B cell (primary cell): ENCODE measurements at regions not wholly inside any gene's neighbourhood (a gene's known extent, or its start where the extent isn't known, plus 50 kb on each side); places are given as distances from the start of the nearest gene placed in this dataset.

ENCODE experiments used
- ATAC-seq: fragments of 200-7000 bp; cut with Tn5 transposase; one replicate; pipeline ENCODE4 v1.10.0; 2021; ENCODE audit warnings: low read depth, mild to moderate bottlenecking, moderate number of reproducible peaks, moderate library complexity
- CTCF ChIA-PET: fragments of 350-600 bp; sonication (Branson Sonifier 250); formaldehyde crosslinking; loops from one replicate; lab custom pipeline; 2021; ENCODE audit warnings: antibody characterized with exemption, inconsistent platforms; lab: Charles Lee
- POLR2A ChIA-PET: fragments of 350-600 bp; sonication (Branson Sonifier 250); formaldehyde crosslinking; loops from one replicate; lab custom pipeline; 2021; ENCODE audit warnings: antibody characterized with exemption; lab: Charles Lee
- DNase-seq: peaks from one replicate; pipeline ENCODE4 v3.0.0; 2013
- H2AFZ ChIP-seq: 2 replicates; pipeline ENCODE4 v1.6.1; 2012; ENCODE audit warnings: mild to moderate bottlenecking, low read depth, low read length; ENCODE audit not compliant: insufficient read depth, poor library complexity, severe bottlenecking
- H3K27ac ChIP-seq, 2 donors: 1 replicate in 1 of 2; 2 replicates in 1 of 2; pipeline ENCODE4 v1.5.1; 2012 to 2013; ENCODE audit warnings: low read length in 2 of 2, mild to moderate bottlenecking in 2 of 2, moderate library complexity in 1 of 2
- H3K27me3 ChIP-seq, 4 experiments: fragments of 200-600 bp in 1 of 4; sonication (generic) in 1 of 4; replicated peaks in 1 of 4; 1 replicate in 2 of 4; 2 replicates in 2 of 4; pipeline versions ENCODE4 v1.6.1 to v1.7.0; 2013 to 2016; ENCODE audit warnings: low read length in 3 of 4, mild to moderate bottlenecking in 2 of 4, mixed read lengths in 1 of 4, moderate library complexity in 1 of 4; ENCODE audit not compliant: insufficient read depth in 4 of 4, control insufficient read depth in 3 of 4; ENCODE audit errors: control extremely low read depth in 1 of 4
- H3K36me3 ChIP-seq, 2 experiments: replicated peaks in 1 of 2; 1 replicate in 1 of 2; 2 replicates in 1 of 2; pipeline versions ENCODE4 v1.6.1 to v1.7.1; 2013; ENCODE audit warnings: low read length in 1 of 2; ENCODE audit not compliant: insufficient read depth in 2 of 2, control insufficient read depth in 1 of 2; ENCODE audit errors: control extremely low read depth in 1 of 2, extremely low read depth in 1 of 2
- H3K4me1 ChIP-seq, 2 donors: fragments of 200-600 bp in 1 of 2; sonication (generic) in 1 of 2; 1 replicate in 1 of 2; 2 replicates in 1 of 2; pipeline versions ENCODE4 v1.5.1 to v1.6.1; 2013 to 2017; ENCODE audit warnings: low read length in 2 of 2; ENCODE audit not compliant: control insufficient read depth in 2 of 2, insufficient read depth in 2 of 2
- H3K4me2 ChIP-seq: replicated peaks from 2 replicates; pipeline ENCODE3; 2012; ENCODE audit warnings: mild to moderate bottlenecking, low read depth, low read length; ENCODE audit not compliant: poor library complexity, severe bottlenecking
- H3K4me3 ChIP-seq, 5 experiments: fragments of 200-600 bp in 1 of 5; sonication (generic) in 1 of 5; 1 replicate in 3 of 5; 2 replicates in 2 of 5; pipeline versions ENCODE4 v1.5.1 to v1.7.0; 2011 to 2016; ENCODE audit warnings: low read length in 4 of 5, mild to moderate bottlenecking in 4 of 5, low read depth in 2 of 5, control low read depth in 1 of 5, moderate library complexity in 1 of 5; ENCODE audit not compliant: insufficient read depth in 1 of 5; ENCODE audit errors: control extremely low read depth in 1 of 5, extremely low read depth in 1 of 5
- H3K79me2 ChIP-seq: fragments of 200-600 bp; sonication (generic); one replicate; pipeline ENCODE4 v1.6.0; 2016; ENCODE audit warnings: low read length; ENCODE audit not compliant: control insufficient read depth, insufficient read depth
- H3K9ac ChIP-seq: fragments of 200-600 bp; sonication (generic); 2 replicates; pipeline ENCODE4 v1.6.1; 2017; ENCODE audit warnings: mild to moderate bottlenecking, low read length, moderate library complexity
- H3K9me3 ChIP-seq, 3 donors: one replicate each; pipeline versions ENCODE4 v1.6.1 to v1.7.1; 2013; ENCODE audit warnings: low read length in 2 of 3; ENCODE audit not compliant: control insufficient read depth in 2 of 3, insufficient read depth in 1 of 3; ENCODE audit errors: control extremely low read depth in 1 of 3
- H4K20me1 ChIP-seq: 2 replicates; pipeline ENCODE4 v1.6.0; 2012; ENCODE audit warnings: mild to moderate bottlenecking, low read length; ENCODE audit not compliant: insufficient read depth, control insufficient read depth, poor library complexity, severe bottlenecking
- H3K27ac Mint-ChIP-seq: one replicate; pipeline ENCODE4 v1.8.0; 2021; ENCODE audit warnings: mixed read lengths
- H3K27me3 Mint-ChIP-seq: one replicate; pipeline ENCODE4 v1.8.0; 2021; ENCODE audit warnings: mixed read lengths
- H3K4me1 Mint-ChIP-seq: one replicate; pipeline ENCODE4 v1.8.0; 2021; ENCODE audit warnings: mixed read lengths
- H3K4me3 Mint-ChIP-seq: one replicate; pipeline ENCODE4 v1.8.0; 2021; ENCODE audit warnings: mixed read lengths
- H3K9me3 Mint-ChIP-seq: one replicate; pipeline ENCODE4 v1.8.0; 2022; ENCODE audit warnings: mixed read lengths; ENCODE audit not compliant: insufficient read depth
- EZH2 ChIP-seq: IDR thresholded peaks from 2 replicates; pipeline ENCODE4 v1.6.1; 2012; ENCODE audit warnings: borderline replicate concordance, low read depth, mild to moderate bottlenecking, moderate library complexity, low read length; ENCODE audit not compliant: insufficient read depth, poor library complexity, severe bottlenecking
- WGBS: methylation state at CpG from one replicate; pipeline ENCODE4 v1.1.5; 2013; ENCODE audit warnings: missing lambda C conversion rate; ENCODE audit not compliant: insufficient coverage; 5-methylcytosine and 5-hydroxymethylcytosine counted together
- intact Hi-C: fragments of 100-400 bp; cut with micrococcal nuclease; formaldehyde crosslinking; loops from one replicate; pipeline ENCODE4 v1.10.0; 2022
- TF ChIP-seq, protein P1 (sequence below): fragments of 200-600 bp; IDR thresholded peaks from one replicate; pipeline ENCODE4 v1.8.0; 2022; ENCODE audit warnings: antibody characterized with exemption, mild to moderate bottlenecking

DNA sequence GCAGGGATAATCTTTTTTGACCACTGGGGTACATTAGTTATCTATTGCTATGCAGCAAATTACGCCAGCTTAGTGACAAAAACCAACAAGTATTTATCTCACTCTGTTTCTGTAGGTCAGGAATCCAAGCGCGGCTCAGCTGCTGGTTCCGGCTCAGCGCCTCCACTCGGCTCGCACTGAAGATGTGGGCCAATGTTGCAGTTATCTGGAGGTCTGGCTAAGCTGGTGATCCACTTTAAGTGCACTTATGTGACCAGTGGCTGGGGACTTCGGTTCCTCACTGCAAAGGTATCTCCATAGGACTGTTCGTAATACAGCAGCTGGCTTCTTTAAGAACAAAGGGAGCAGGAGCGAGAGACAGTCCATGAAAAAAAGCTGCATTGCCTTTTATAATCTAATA lies 591.9 kb downstream of the TMEM182 start:
- intact Hi-C loops = no loop called here
- no peak overlapping the region for H3K9ac ChIP-seq
- H3K4me3 ChIP-seq = no peak overlapping the region
- Mint-ChIP-seq H3K27me3 (no peaks in the 10 kb centered on the region), H3K4me1 (no peaks in the 10 kb centered on the region), H3K4me3 (no peak overlapping the region), H3K9me3 (no peaks in the 10 kb centered on the region), H3K27ac (no peak overlapping the region)
- POLR2A ChIA-PET = no interaction called here
- H3K27me3 ChIP-seq = no peaks in the 10 kb centered on the region
- DNase-seq (no peak), ATAC-seq (no peak)
- H4K20me1 ChIP-seq = no peaks in the 10 kb centered on the region
- H3K27ac ChIP-seq = no peak overlapping the region
- H3K79me2 ChIP-seq = no peaks in the 10 kb centered on the region
- no peak overlapping the region for H3K4me2 ChIP-seq
- H3K36me3 ChIP-seq = no peaks in the 10 kb centered on the region
- WGBS = 96% methylated on average over 9 of the region's 10 CpGs
- CTCF ChIA-PET = no interaction called here
- no peaks in the 10 kb centered on the region for H3K4me1 ChIP-seq
- H3K9me3 ChIP-seq = peaks cover 0 to 4% (median 0%) of the 10 kb centered on the region in 3 donors
- H2AFZ ChIP-seq = no peak overlapping the region
- TF ChIP-seq EZH2 = no peak
- TF ChIP-seq, protein P1, sequence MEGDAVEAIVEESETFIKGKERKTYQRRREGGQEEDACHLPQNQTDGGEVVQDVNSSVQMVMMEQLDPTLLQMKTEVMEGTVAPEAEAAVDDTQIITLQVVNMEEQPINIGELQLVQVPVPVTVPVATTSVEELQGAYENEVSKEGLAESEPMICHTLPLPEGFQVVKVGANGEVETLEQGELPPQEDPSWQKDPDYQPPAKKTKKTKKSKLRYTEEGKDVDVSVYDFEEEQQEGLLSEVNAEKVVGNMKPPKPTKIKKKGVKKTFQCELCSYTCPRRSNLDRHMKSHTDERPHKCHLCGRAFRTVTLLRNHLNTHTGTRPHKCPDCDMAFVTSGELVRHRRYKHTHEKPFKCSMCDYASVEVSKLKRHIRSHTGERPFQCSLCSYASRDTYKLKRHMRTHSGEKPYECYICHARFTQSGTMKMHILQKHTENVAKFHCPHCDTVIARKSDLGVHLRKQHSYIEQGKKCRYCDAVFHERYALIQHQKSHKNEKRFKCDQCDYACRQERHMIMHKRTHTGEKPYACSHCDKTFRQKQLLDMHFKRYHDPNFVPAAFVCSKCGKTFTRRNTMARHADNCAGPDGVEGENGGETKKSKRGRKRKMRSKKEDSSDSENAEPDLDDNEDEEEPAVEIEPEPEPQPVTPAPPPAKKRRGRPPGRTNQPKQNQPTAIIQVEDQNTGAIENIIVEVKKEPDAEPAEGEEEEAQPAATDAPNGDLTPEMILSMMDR = no peak

DNA sequence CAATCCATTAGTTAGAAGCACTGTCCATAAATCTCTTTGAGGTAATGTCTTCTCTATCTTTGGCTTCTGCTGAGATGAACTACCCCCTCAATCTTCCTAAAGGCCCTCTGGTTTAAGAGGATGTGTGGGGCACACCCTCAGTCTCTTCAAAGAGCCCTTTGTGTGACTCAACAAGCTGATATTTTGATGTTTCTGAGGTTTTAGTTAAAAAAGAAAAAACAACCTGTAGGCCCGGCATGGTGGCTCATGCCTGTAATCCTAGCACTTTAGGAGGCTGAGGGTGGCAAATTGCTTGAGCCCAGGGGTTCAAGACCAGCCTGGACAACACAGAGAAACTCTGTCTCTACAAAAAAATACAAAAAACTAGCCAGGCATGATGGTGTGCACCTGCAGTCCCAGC lies 593.5 kb downstream of the TMEM182 start:
- Mint-ChIP-seq H3K4me3 (no peak overlapping the region), H3K27me3 (no peaks in the 10 kb centered on the region)

More for the DNA sequence above, 593.5 kb downstream of the TMEM182 start:
- no peaks in the 10 kb centered on the region for H4K20me1 ChIP-seq
- no peak overlapping the region for H2AFZ ChIP-seq
- H3K4me3 ChIP-seq = no peak overlapping the region
- no peaks in the 10 kb centered on the region for H3K9me3 Mint-ChIP-seq
- H3K9me3 ChIP-seq = peaks cover 0 to 4% (median 0%) of the 10 kb centered on the region in 3 donors
- H3K4me1 ChIP-seq = no peaks in the 10 kb centered on the region
- no peak for DNase-seq
- ATAC-seq = no peak
- intact Hi-C loops = no loop called here
- no peak overlapping the region for H3K9ac ChIP-seq
- no peak overlapping the region for H3K4me2 ChIP-seq
- H3K27ac Mint-ChIP-seq = no peak overlapping the region
- TF ChIP-seq EZH2 = no peak
- TF ChIP-seq, protein P1 = no peak
- no peaks in the 10 kb centered on the region for H3K36me3 ChIP-seq
- POLR2A ChIA-PET = no interaction called here
- H3K27me3 ChIP-seq = no peaks in the 10 kb centered on the region
- no peak overlapping the region for H3K27ac ChIP-seq
- WGBS = 80% methylated on average over 1 of the region's 1 CpG
- no peaks in the 10 kb centered on the region for H3K79me2 ChIP-seq
- no peaks in the 10 kb centered on the region for H3K4me1 Mint-ChIP-seq
- CTCF ChIA-PET = no interaction called here
